Immature natural killer cell (primary cell): ENCODE measurements at regions not wholly inside any gene's neighbourhood (a gene's known extent, or its start where the extent isn't known, plus 50 kb on each side); places are given as distances from the start of the nearest gene placed in this dataset.
A peak's percentile ranks its signal among the peaks of the same experiment; 100 is the strongest.

Experiments
- DNase-seq, 3 donors: peaks; one replicate each; pipeline ENCODE4 v3.0.0; 2022; ENCODE audit warnings: mixed read lengths in 1 of 3
- H3K27ac Mint-ChIP-seq, 6 donors: one replicate each; pipeline ENCODE4 v1.8.0; 2020; ENCODE audit warnings: mixed read lengths in 6 of 6, mild to moderate bottlenecking in 5 of 6, inconsistent platforms in 4 of 6, moderate library complexity in 3 of 6
- H3K27me3 Mint-ChIP-seq, 3 donors: one replicate each; pipeline ENCODE4 v1.8.0; 2020 to 2021; ENCODE audit warnings: low read depth in 3 of 3, mild to moderate bottlenecking in 3 of 3, mixed read lengths in 3 of 3, moderate library complexity in 3 of 3, inconsistent platforms in 1 of 3
- H3K36me3 Mint-ChIP-seq, 3 donors: one replicate each; pipeline ENCODE4 v1.8.0; 2020; ENCODE audit warnings: mixed read lengths in 3 of 3, inconsistent platforms in 2 of 3, mild to moderate bottlenecking in 2 of 3
- H3K4me1 Mint-ChIP-seq, 2 donors: one replicate each; pipeline ENCODE4 v1.8.0; 2020; ENCODE audit warnings: inconsistent platforms in 2 of 2, mild to moderate bottlenecking in 2 of 2, mixed read lengths in 2 of 2, moderate library complexity in 1 of 2
- H3K4me3 Mint-ChIP-seq, 5 donors: one replicate each; pipeline ENCODE4 v1.8.0; 2020; ENCODE audit warnings: mild to moderate bottlenecking in 5 of 5, mixed read lengths in 5 of 5, inconsistent platforms in 3 of 5, moderate library complexity in 3 of 5
- H3K9me3 Mint-ChIP-seq, 6 donors: one replicate each; pipeline ENCODE4 v1.8.0; 2020; ENCODE audit warnings: mild to moderate bottlenecking in 6 of 6, mixed read lengths in 6 of 6, inconsistent platforms in 4 of 6, moderate library complexity in 3 of 6

DNA sequence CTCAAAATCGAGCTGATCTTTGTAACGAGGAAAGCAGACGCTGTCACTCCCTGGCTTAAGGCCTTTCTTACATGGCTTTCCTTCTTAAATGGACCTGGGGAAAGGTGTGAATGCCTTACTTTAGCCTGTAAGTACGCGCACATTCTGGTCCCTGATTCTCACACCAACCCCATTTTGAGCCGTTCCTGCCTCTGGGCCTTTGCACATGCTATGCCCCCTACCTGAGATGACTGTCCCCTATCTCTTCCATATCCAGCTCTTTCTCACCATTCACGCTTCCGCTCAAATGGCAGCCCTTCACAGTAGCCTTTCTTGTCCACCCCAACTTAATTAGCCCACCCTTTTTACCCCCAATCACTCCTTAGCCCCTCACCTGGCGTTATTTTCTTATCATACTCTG is 496.7 kb downstream of the SHQ1 start:
- Mint-ChIP-seq H3K9me3 (no peaks in the 10 kb centered on the region), H3K4me3 (no peak overlapping the region), H3K27me3 (peaks cover 5 to 7% (median 7%) of the 10 kb centered on the region in 3 donors)

DNA sequence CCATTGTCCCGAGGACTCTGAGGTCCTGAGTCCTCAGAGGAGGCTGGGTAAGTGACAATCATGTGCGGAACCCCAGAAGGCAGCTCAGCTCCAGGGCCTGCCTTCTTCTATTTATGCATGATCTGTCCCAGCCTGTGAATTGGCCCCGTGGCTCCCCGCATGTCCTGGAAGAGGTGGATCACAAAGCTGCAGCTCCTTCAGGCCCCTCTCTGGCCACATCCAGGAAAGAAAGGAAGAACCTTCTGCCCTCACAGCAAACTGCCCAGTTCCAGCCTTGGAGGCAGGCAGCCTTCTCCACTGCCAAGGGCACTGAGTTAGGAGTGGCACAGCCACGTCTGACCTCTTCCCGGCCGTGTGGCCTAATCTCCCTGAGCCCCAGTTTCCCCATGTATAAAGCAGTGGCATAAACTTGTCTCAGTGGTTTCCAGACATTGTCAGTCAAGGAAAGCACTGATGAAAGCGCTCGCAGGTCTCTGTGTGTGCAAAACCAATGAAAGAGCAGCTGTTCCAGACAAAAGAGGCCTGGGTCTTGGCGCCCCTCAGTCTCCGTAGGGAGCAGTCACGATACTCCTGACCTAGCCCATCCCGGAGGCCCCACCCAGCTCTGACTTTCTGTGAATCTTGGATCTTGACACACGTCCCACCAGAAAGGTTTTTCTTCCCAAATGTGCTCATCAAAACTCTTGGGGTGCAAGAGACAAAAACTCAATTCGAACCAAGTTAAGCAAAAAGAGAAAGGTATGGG is 497.3 kb downstream of the SHQ1 start:
- Mint-ChIP-seq H3K27ac (no peak overlapping the region), H3K4me1 (peaks cover 31 to 35% of the 10 kb centered on the region in 2 donors), H3K27me3 (peaks cover 5 to 7% (median 7%) of the 10 kb centered on the region in 3 donors), H3K9me3 (no peaks in the 10 kb centered on the region), H3K36me3 (no peaks in the 10 kb centered on the region), H3K4me3 (no peak overlapping the region)
- DNase-seq, result no peak

More for the DNA sequence above, 496.7 kb downstream of the SHQ1 start:
- no peak overlapping the region for H3K27ac Mint-ChIP-seq
- no peaks in the 10 kb centered on the region for H3K36me3 Mint-ChIP-seq
- no peak for DNase-seq
- peaks cover 25 to 29% of the 10 kb centered on the region in 2 donors for H3K4me1 Mint-ChIP-seq

DNA sequence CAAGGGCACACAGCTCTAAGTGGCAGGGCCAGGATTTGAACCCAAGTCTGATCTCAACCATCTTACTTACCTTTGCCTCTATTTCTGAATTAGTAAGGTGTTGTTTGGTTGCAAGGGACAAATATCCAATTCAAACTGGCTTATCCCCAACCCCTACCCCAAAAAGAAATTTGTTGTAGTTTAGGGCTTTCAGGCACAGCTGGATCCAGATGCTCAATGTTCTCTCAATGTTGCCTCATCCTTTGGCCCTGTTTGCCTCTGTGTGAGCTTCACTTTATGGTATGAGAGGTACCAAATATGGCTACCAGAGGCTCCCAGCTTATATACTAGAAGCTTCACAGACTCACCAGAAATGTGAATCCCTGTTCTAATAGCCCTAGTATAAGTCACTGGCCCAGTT is 499.9 kb downstream of the SHQ1 start:
- Mint-ChIP-seq H3K9me3 (no peaks in the 10 kb centered on the region), H3K4me1 (peaks cover 57 to 61% of the 10 kb centered on the region in 2 donors), H3K36me3 (no peaks in the 10 kb centered on the region)

DNA sequence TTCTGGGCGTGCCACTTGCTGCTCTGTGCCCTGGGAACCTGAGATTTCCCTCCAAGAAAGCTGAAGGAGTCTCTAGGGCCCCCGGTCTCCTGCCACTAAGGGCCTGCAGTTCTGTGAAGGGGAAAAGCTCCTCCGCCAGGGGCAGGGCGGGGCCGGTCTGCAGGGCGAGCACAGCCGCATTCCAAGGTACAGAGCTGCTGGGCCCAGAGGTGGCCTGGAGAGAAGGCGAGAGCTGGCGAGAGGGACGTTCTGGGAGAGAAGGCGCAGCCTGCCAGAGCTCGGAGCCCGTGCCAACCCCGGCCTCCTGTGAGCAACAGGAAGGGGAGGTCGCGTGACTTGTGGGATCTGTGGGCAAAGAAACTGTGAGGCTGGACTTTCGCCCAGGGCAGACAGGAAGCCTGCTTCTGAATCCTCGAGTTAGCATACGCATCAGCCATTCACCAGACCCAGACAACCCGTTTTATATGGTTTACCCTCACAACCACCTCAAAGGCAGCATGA is 500.4 kb downstream of the SHQ1 start:
- H3K27me3 Mint-ChIP-seq, result peaks cover 5 to 7% (median 7%) of the 10 kb centered on the region in 3 donors
- peak overlapping the region in 4 of 6 donors; percentile 60 to 79 (median 78) for H3K27ac Mint-ChIP-seq
- peaks cover 62 to 65% of the 10 kb centered on the region in 2 donors for H3K4me1 Mint-ChIP-seq

More for the DNA sequence above, 499.9 kb downstream of the SHQ1 start:
- Mint-ChIP-seq H3K27ac (peak overlapping the region in 4 of 6 donors; percentile 60 to 79 (median 78)), H3K27me3 (peaks cover 5 to 7% (median 7%) of the 10 kb centered on the region in 3 donors), H3K4me3 (peak overlapping the region in 4 of 5 donors; percentile 57 to 77 (median 72))
- no peak for DNase-seq

DNA sequence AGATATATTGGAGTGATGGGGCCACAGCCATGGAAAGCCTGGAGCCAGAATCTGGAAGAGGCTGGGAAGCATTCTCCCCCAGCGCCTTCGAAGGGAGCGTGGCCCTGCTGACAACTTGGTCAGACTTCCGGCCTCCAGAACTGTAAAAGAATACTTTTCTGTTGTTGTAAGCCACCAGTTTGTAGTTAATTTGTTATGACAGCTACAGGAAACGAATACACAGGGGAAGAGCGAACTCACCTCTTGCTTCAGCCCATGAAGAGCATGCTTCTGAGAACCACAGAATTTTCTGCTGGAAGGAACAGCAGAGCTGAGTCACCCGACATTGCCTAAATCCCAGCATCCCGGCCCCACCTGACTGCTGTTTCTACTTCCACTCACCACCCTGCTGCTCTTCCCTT is 501.7 kb downstream of the SHQ1 start:
- Mint-ChIP-seq H3K9me3 (no peaks in the 10 kb centered on the region), H3K4me3 (peak overlapping the region; percentile 23 to 73 (median 70)), H3K36me3 (no peaks in the 10 kb centered on the region), H3K27ac (peak overlapping the region in 4 of 6 donors; percentile 62 to 90 (median 69)), H3K27me3 (peaks cover 5 to 8% (median 7%) of the 10 kb centered on the region in 3 donors), H3K4me1 (peaks cover 64 to 72% of the 10 kb centered on the region in 2 donors)
- peak in 2 of 3 donors; percentile 21 to 34 for DNase-seq

More for the DNA sequence above, 500.4 kb downstream of the SHQ1 start:
- peak; percentile 25 to 82 (median 69) for DNase-seq
- no peaks in the 10 kb centered on the region for H3K9me3 Mint-ChIP-seq
- no peaks in the 10 kb centered on the region for H3K36me3 Mint-ChIP-seq
- H3K4me3 Mint-ChIP-seq, result peak overlapping the region; percentile 41 to 77 (median 71)

DNA sequence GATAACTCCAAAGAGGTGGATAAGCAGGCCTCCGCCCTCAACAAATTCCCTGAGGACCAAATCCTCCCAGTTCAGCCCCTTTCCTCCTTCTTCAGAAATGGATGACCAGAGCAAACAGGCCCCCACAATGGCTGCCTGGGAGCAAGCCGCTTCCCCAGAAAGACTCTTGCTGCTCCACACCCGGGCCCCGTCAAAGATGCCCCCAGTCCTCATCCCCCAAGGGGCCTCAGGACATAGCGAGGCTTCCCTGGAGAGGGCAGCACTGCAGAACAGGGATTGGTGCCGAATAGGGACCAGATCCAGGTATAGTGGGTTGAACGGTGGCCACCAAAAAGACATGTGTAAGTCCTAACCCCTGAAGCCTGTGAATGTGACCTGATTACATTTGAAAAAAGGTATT is 502.3 kb downstream of the SHQ1 start:
- Mint-ChIP-seq H3K27me3 (peaks cover 5 to 8% (median 7%) of the 10 kb centered on the region in 3 donors), H3K4me1 (peaks cover 64 to 72% of the 10 kb centered on the region in 2 donors), H3K27ac (peak overlapping the region in 4 of 6 donors; percentile 62 to 90 (median 69))

DNA sequence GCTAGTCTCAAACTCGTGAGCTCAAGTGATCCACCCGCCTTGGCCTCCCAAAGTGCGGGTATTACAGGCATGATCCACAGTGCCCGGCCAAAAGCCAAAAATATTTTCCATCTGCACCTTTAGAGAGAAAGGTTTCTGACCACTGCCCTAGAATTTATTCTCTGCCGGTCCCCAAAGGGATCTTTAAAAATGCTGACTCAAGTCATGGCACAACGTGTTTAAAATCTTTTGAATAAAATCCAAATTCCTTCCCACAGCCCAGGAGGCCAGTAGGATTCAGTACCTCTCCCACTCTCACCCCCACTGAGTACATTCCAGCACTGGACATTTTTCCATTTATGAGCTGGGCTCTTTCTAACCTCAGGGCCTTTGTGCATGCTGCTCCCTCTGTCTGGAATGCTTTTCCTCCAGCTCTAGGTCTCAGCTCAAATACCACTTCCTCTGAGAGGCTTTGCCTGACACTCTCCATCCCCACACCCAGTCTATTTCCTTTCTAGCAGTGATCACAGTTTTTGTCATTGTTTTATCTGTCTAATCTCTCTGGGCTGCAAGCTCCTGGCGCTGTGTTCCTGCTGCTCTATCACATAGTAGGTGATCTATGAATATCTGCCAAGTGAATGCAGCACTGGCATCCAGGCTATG is 502.9 kb downstream of the SHQ1 start:
- DNase-seq, result no peak
- Mint-ChIP-seq H3K4me1 (peaks cover 64 to 72% of the 10 kb centered on the region in 2 donors), H3K9me3 (no peaks in the 10 kb centered on the region), H3K27ac (peak overlapping the region in 4 of 6 donors; percentile 34 to 90 (median 65)), H3K27me3 (peaks cover 5 to 8% (median 7%) of the 10 kb centered on the region in 3 donors), H3K4me3 (peak overlapping the region in 4 of 5 donors; percentile 15 to 76 (median 70)), H3K36me3 (no peaks in the 10 kb centered on the region)

More for the DNA sequence above, 502.3 kb downstream of the SHQ1 start:
- H3K4me3 Mint-ChIP-seq, result peak overlapping the region in 4 of 5 donors; percentile 15 to 76 (median 70)
- no peak for DNase-seq
- H3K36me3 Mint-ChIP-seq, result no peaks in the 10 kb centered on the region
- H3K9me3 Mint-ChIP-seq, result no peaks in the 10 kb centered on the region

DNA sequence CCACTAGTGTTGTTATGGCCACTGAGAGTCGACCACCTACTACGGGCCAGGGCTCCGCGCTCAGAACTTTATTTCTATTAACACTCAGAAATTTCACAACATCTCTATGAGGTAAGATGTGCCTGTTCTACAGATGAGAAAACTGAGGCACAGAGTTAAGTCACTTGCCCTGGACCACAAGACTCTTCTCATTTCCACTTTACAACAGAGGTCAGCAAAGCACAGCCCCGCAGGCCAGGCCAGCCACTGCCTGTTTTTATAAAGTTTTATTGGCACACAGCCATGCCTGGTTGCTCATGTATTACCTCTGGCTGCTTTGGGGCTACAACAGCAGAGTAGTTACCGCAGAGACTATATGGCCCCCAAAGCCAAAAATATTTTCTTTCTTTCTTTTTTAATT is 503.6 kb downstream of the SHQ1 start:
- Mint-ChIP-seq H3K9me3 (no peaks in the 10 kb centered on the region), H3K4me1 (peaks cover 64 to 72% of the 10 kb centered on the region in 2 donors), H3K4me3 (peak overlapping the region in 2 of 5 donors; percentile 4), H3K27me3 (peaks cover 5 to 8% (median 7%) of the 10 kb centered on the region in 3 donors), H3K27ac (peak overlapping the region in 4 of 6 donors; percentile 39 to 90 (median 48)), H3K36me3 (no peaks in the 10 kb centered on the region)
- no peak for DNase-seq

DNA sequence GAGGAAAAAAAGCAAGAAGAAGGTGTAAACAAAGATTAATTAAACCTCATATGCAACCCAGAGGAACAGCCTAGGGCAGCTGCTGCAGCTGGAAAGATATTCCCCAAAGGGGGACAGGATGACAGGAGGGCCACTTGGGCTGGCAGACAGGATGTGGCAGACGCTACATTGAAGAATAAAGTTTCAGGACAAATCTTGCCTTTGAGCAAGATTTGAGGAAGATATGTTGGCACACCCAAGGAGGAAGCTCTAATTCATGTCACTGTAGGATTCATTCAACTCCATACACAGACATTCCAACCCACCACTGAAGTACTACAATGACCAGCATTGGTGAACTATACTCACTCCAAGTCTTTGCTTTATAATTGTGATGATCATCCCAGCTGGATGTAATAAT is 504.0 kb downstream of the SHQ1 start:
- peak overlapping the region in 4 of 6 donors; percentile 39 to 90 (median 54) for H3K27ac Mint-ChIP-seq
- peaks cover 5 to 7% (median 7%) of the 10 kb centered on the region in 3 donors for H3K27me3 Mint-ChIP-seq
- DNase-seq, result no peak
- H3K4me3 Mint-ChIP-seq, result peak overlapping the region in 1 of 5 donors; percentile 23
- H3K36me3 Mint-ChIP-seq, result no peaks in the 10 kb centered on the region
- H3K4me1 Mint-ChIP-seq, result peaks cover 64 to 69% of the 10 kb centered on the region in 2 donors
- H3K9me3 Mint-ChIP-seq, result no peaks in the 10 kb centered on the region

DNA sequence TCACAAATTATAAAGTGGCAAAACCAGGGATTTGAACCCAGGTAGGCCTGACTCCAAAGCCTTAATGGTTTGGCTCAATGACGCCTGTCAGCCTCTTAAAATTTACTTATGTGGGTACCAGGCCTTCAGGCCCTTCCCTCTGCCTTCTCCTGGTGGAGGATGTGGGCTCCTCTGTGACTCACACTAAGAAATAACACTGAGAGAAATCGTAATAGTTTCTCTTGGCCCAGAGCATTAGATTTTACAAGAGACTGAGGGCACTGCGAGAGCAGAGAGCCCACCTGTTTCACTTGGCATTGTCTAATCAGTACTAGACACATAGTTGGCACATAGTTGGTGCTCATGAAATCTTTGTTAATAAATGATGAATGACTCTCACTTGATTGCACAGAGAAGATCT is 505.2 kb downstream of the SHQ1 start:
- H3K9me3 Mint-ChIP-seq, result no peaks in the 10 kb centered on the region
- DNase-seq, result no peak
- H3K36me3 Mint-ChIP-seq, result no peaks in the 10 kb centered on the region
- H3K27ac Mint-ChIP-seq, result peak overlapping the region in 4 of 6 donors; percentile 4 to 63 (median 58)
- H3K4me3 Mint-ChIP-seq, result peak overlapping the region in 1 of 5 donors; percentile 2
- peaks cover 54 to 58% of the 10 kb centered on the region in 2 donors for H3K4me1 Mint-ChIP-seq
- H3K27me3 Mint-ChIP-seq, result peaks cover under 1 to 7% (median 2%) of the 10 kb centered on the region in 3 donors

DNA sequence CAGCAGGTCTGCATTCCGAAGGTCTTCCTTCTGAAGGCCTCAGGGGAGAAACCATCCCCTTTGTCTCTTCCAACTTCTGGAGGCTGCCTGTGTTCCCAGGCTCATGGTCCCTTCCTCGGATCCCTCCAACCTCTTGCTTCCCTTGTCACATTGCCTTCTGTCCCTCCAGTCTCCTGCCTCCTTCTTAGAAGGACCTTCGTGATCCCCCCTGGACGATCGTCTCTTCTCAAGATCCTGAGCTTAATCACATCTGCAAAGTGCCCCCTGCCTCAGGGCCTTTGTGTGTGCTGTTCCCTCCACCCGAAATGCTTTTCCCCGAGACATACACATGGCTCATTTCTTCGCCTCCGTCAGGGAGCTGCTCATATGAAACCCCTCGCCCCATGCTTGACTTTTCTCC is 505.8 kb downstream of the SHQ1 start:
- Mint-ChIP-seq H3K4me1 (peaks cover 48 to 52% of the 10 kb centered on the region in 2 donors), H3K4me3 (no peak overlapping the region), H3K9me3 (no peaks in the 10 kb centered on the region), H3K27me3 (peaks cover 0 to 2% (median 0%) of the 10 kb centered on the region in 3 donors), H3K36me3 (no peaks in the 10 kb centered on the region), H3K27ac (peak overlapping the region in 3 of 6 donors; percentile 57 to 63 (median 58))
- DNase-seq, result no peak

DNA sequence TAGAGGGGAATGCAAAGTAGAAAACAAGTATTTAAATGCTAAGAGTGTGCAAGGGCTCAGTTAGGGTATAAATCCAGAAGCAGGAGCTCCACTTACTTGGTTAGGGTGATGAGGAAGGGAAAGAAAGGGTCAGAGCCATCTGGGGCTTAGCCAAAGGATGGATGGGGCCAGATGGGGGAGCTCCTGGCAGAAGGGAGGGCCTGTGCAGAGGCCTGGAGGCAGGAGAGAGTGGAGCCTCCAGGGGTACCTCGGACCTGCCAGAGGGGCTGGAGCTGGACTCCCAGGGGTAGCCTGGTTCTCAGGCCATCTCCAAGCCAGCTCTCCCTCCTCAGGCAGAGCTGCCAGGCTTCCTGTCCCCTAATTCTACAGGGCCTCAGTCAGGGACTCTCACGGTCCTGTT is 506.3 kb downstream of the SHQ1 start:
- H3K27ac Mint-ChIP-seq, result peak overlapping the region in 1 of 6 donors; percentile 18
- H3K36me3 Mint-ChIP-seq, result no peaks in the 10 kb centered on the region
- peaks cover 0 to 2% (median 0%) of the 10 kb centered on the region in 3 donors for H3K27me3 Mint-ChIP-seq

DNA sequence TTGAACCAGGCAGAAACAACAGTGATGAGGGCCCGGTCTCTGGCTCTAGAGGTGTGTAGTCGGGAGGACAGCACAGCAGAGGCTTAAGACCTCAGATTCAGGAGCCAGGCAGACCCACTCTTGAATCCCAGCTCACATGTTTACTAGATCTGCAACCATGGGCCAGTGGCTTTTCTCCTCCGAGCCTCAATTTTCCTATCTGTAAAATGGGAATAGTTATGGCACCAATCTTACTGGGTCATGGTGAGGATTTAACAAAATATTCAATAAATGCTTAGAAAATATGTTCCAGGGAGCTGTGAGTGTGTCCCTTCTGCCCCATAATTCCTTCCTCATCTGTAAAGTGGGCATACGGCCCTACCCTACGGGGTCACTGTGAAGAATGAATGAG is 506.9 kb downstream of the SHQ1 start:
- no peak for DNase-seq
- Mint-ChIP-seq H3K27ac (peak overlapping the region in 2 of 6 donors; percentile 18 to 31), H3K9me3 (no peaks in the 10 kb centered on the region), H3K27me3 (peaks cover 0 to 2% (median 0%) of the 10 kb centered on the region in 3 donors), H3K4me3 (no peak overlapping the region), H3K4me1 (peaks cover 37 to 42% of the 10 kb centered on the region in 2 donors), H3K36me3 (no peaks in the 10 kb centered on the region)

More for the DNA sequence above, 506.3 kb downstream of the SHQ1 start:
- Mint-ChIP-seq H3K4me3 (no peak overlapping the region), H3K4me1 (peaks cover 43 to 46% of the 10 kb centered on the region in 2 donors), H3K9me3 (no peaks in the 10 kb centered on the region)
- no peak for DNase-seq
